Thoracic aorta (tissue), 2 donors: ENCODE measurements at regions not wholly inside any gene's neighbourhood (a gene's known extent, or its start where the extent isn't known, plus 50 kb on each side); places are given as distances from the start of the nearest gene placed in this dataset.

Source experiments
- ATAC-seq: fragments of 150-250 bp; one replicate; pipeline ENCODE4 v1.8.0; 2017; ENCODE audit warnings: low read depth; ENCODE audit not compliant: insufficient number of reproducible peaks, low FRiP score
- DNase-seq: peaks from one replicate; pipeline ENCODE4 v3.0.0-alpha.2; 2020; ENCODE audit warnings: low spot score
- H3K27ac ChIP-seq, 2 donors: fragments of 200-600 bp; sonication (generic); 1 replicate in 1 of 2; 2 replicates in 1 of 2; pipeline ENCODE4 v1.5.1; 2016; ENCODE audit warnings: mild to moderate bottlenecking in 2 of 2, moderate library complexity in 2 of 2
- H3K27me3 ChIP-seq: fragments of 200-600 bp; sonication (generic); replicated peaks from 2 replicates; pipeline ENCODE4 v1.6.0; 2016; ENCODE audit warnings: mild to moderate bottlenecking; ENCODE audit not compliant: insufficient read depth
- H3K36me3 ChIP-seq: fragments of 200-600 bp; sonication (generic); one replicate; pipeline ENCODE4 v1.5.1; 2016
- H3K4me1 ChIP-seq, 2 donors: fragments of 200-600 bp; sonication (generic); 1 replicate in 1 of 2; 2 replicates in 1 of 2; pipeline versions ENCODE4 v1.5.1 to v1.6.0; 2016; ENCODE audit warnings: low read depth in 2 of 2, mild to moderate bottlenecking in 1 of 2; ENCODE audit not compliant: control insufficient read depth in 1 of 2
- H3K4me3 ChIP-seq: fragments of 200-600 bp; sonication (generic); 2 replicates; pipeline ENCODE4 v1.5.1; 2016; ENCODE audit warnings: mild to moderate bottlenecking
- H3K9me3 ChIP-seq: fragments of 200-600 bp; sonication (generic); 2 replicates; pipeline ENCODE4 v1.5.1; 2016
- CTCF ChIP-seq: fragments of 200-600 bp; sonication (generic); IDR thresholded peaks from one replicate; pipeline ENCODE4 v1.5.1; 2019; ENCODE audit warnings: antibody characterized with exemption

GRCh38 chr4:114286262-114286810, 306.9 kb upstream of the ARSJ start:
- peaks cover 3 to 10% of the 10 kb centered on the region in 2 donors for H3K4me1 ChIP-seq
- peaks cover 6% of the 10 kb centered on the region for H3K9me3 ChIP-seq
- H3K27ac ChIP-seq: no peak overlapping the region
- H3K4me3 ChIP-seq: no peak overlapping the region
- ATAC-seq: no peak
- DNase-seq: no peak
- no peaks in the 10 kb centered on the region for H3K36me3 ChIP-seq
- no peaks in the 10 kb centered on the region for H3K27me3 ChIP-seq
- no peak for TF ChIP-seq CTCF

- no peak for DNase-seq
- H3K4me1 ChIP-seq: peaks cover 2% of the 10 kb centered on the region in 2 donors
- ATAC-seq: no peak
- H3K36me3 ChIP-seq: no peaks in the 10 kb centered on the region
- TF ChIP-seq CTCF: no peak
- H3K4me3 ChIP-seq: no peak overlapping the region
- H3K27ac ChIP-seq: no peak overlapping the region
- peaks cover 6% of the 10 kb centered on the region for H3K9me3 ChIP-seq
- H3K27me3 ChIP-seq: no peaks in the 10 kb centered on the region
These were observed 307.7 kb upstream of the ARSJ start for GRCh38 chr4:114287079-114287696.

- no peaks in the 10 kb centered on the region for H3K36me3 ChIP-seq
- no peaks in the 10 kb centered on the region for H3K4me1 ChIP-seq
- DNase-seq: no peak
- no peak for TF ChIP-seq CTCF
- H3K9me3 ChIP-seq: no peaks in the 10 kb centered on the region
- no peak overlapping the region for H3K27ac ChIP-seq
- no peaks in the 10 kb centered on the region for H3K27me3 ChIP-seq
- ATAC-seq: no peak
- no peak overlapping the region for H3K4me3 ChIP-seq
These were observed 302.5 kb upstream of the UGT8 start for GRCh38 chr4:114296126-114296525.

GRCh38 chr4:114302472-114302871, 296.1 kb upstream of the UGT8 start:
- no peaks in the 10 kb centered on the region for H3K4me1 ChIP-seq
- DNase-seq: no peak
- no peak overlapping the region for H3K4me3 ChIP-seq
- no peak for TF ChIP-seq CTCF
- no peaks in the 10 kb centered on the region for H3K9me3 ChIP-seq
- no peaks in the 10 kb centered on the region for H3K36me3 ChIP-seq
- no peak overlapping the region for H3K27ac ChIP-seq
- no peaks in the 10 kb centered on the region for H3K27me3 ChIP-seq
- ATAC-seq: no peak

GRCh38 chr4:114304046-114304445, 294.6 kb upstream of the UGT8 start:
- no peaks in the 10 kb centered on the region for H3K27me3 ChIP-seq
- ATAC-seq (no peak), DNase-seq (no peak)
- no peaks in the 10 kb centered on the region for H3K36me3 ChIP-seq
- H3K27ac ChIP-seq: no peak overlapping the region
- H3K9me3 ChIP-seq: no peaks in the 10 kb centered on the region
- no peak overlapping the region for H3K4me3 ChIP-seq
- no peaks in the 10 kb centered on the region for H3K4me1 ChIP-seq
- TF ChIP-seq CTCF: no peak
